GF-D8 (cell line): ENCODE measurements at regions not wholly inside any gene's neighbourhood (a gene's known extent, or its start where the extent isn't known, plus 50 kb on each side); places are given as distances from the start of the nearest gene placed in this dataset.
"Not testable (repeated sequence)": the region's sequence is repeated elsewhere in the genome, so short reads cannot be mapped to it uniquely, and the experiment has no call there.

Source experiments
- DNase-seq: peaks from one replicate; lab custom pipeline; 2025; lab: John Stamatoyannopoulos, UW

GRCh38 chr3:101998256-101998926, 149.1 kb downstream of the NFKBIZ start:
- no peak for DNase-seq

GRCh38 chr3:101999177-101999779, 150.0 kb downstream of the NFKBIZ start:
- no peak for DNase-seq

- DNase-seq, result no peak
These were observed 151.4 kb downstream of the NFKBIZ start for GRCh38 chr3:102000620-102001209.

- no peak for DNase-seq
These were observed 152.7 kb downstream of the NFKBIZ start for GRCh38 chr3:102002056-102002455.

GRCh38 chr3:102004561-102004960, 155.2 kb downstream of the NFKBIZ start:
- no peak for DNase-seq

GRCh38 chr3:102005551-102005950, 156.2 kb downstream of the NFKBIZ start:
- no peak for DNase-seq

- DNase-seq, result no peak
These were observed 157.6 kb downstream of the NFKBIZ start for GRCh38 chr3:102006812-102007485.

- DNase-seq, result not testable (repeated sequence)
These were observed 159.1 kb downstream of the NFKBIZ start for GRCh38 chr3:102008436-102008835.

- no peak for DNase-seq
These were observed 167.1 kb downstream of the NFKBIZ start for GRCh38 chr3:102016417-102016816.

GRCh38 chr3:102017784-102018183, 168.5 kb downstream of the NFKBIZ start:
- no peak for DNase-seq

GRCh38 chr3:102018551-102018950, 169.2 kb downstream of the NFKBIZ start:
- no peak for DNase-seq

- no peak for DNase-seq
These were observed 171.4 kb downstream of the NFKBIZ start for GRCh38 chr3:102020735-102021134.

- no peak for DNase-seq
These were observed 175.1 kb downstream of the NFKBIZ start for GRCh38 chr3:102024270-102024904.

GRCh38 chr3:102025606-102026270, 176.4 kb downstream of the NFKBIZ start:
- DNase-seq, result no peak

GRCh38 chr3:102026656-102027055, 177.3 kb downstream of the NFKBIZ start:
- DNase-seq, result no peak

GRCh38 chr3:102030661-102031060, 181.3 kb downstream of the NFKBIZ start:
- DNase-seq, result no peak

- DNase-seq, result no peak
These were observed 182.5 kb downstream of the NFKBIZ start for GRCh38 chr3:102031834-102032233.

- no peak for DNase-seq
These were observed 183.4 kb downstream of the NFKBIZ start for GRCh38 chr3:102032491-102033383.

- no peak for DNase-seq
These were observed 185.5 kb downstream of the NFKBIZ start for GRCh38 chr3:102034639-102035451.

- DNase-seq, result no peak
These were observed 186.7 kb downstream of the NFKBIZ start for GRCh38 chr3:102036017-102036416.
